MCF 10A (cell line): ENCODE measurements at regions not wholly inside any gene's neighbourhood (a gene's known extent, or its start where the extent isn't known, plus 50 kb on each side); places are given as distances from the start of the nearest gene placed in this dataset.
A peak's percentile ranks its signal among the peaks of the same experiment; 100 is the strongest.

ENCODE experiments used
- BruUV-seq: library from RNA; stranded (reverse); fragments of 400-500 nt; replicated peaks from 2 replicates; lab custom pipeline; 2021; lab: Mats Ljungman, UMichigan
- CTCF ChIA-PET: fragments of 300-600 bp; sonication (Branson Sonifier 250); formaldehyde crosslinking; extraction: SDS; loops from one replicate; lab custom pipeline; 2021; ENCODE audit warnings: antibody characterized with exemption, inconsistent platforms; lab: Yijun Ruan, JAX
- POLR2A ChIA-PET: fragments of 300-600, 350-650 bp; sonication (Branson Sonifier 250); formaldehyde crosslinking; extraction: SDS; loops from one replicate; lab custom pipeline; 2020; ENCODE audit warnings: antibody characterized with exemption, inconsistent platforms; lab: Yijun Ruan, JAX
- DNase-seq: peaks from one replicate; pipeline ENCODE4 v3.0.0-alpha.2; 2018; ENCODE audit not compliant: unreplicated experiment
- H3K27ac Mint-ChIP-seq: one replicate; pipeline ENCODE4 v1.8.0; 2022; ENCODE audit warnings: mild to moderate bottlenecking, low read depth, mixed read lengths; ENCODE audit not compliant: unreplicated experiment
- H3K27me3 Mint-ChIP-seq: one replicate; pipeline ENCODE4 v1.8.0; 2022; ENCODE audit warnings: mixed read lengths; ENCODE audit not compliant: insufficient read depth, unreplicated experiment
- H3K36me3 Mint-ChIP-seq: one replicate; pipeline ENCODE4 v1.8.0; 2022; ENCODE audit warnings: mild to moderate bottlenecking, moderate library complexity, mixed read lengths; ENCODE audit not compliant: insufficient read depth, unreplicated experiment
- H3K4me1 Mint-ChIP-seq: one replicate; pipeline ENCODE4 v1.8.0; 2022; ENCODE audit warnings: mixed read lengths; ENCODE audit not compliant: insufficient read depth, unreplicated experiment
- H3K4me3 Mint-ChIP-seq: one replicate; pipeline ENCODE4 v1.8.0; 2022; ENCODE audit warnings: mild to moderate bottlenecking, moderate library complexity, mixed read lengths; ENCODE audit not compliant: unreplicated experiment
- H3K9me3 Mint-ChIP-seq: one replicate; pipeline ENCODE4 v1.8.0; 2022; ENCODE audit warnings: mixed read lengths; ENCODE audit not compliant: unreplicated experiment
- intact Hi-C: fragments of 100-400 bp; cut with micrococcal nuclease; formaldehyde crosslinking; loops from 2 replicates; pipeline ENCODE4 v1.14.1; 2022
- TF ChIP-seq, protein P1 (sequence below): fragments of 200-600 bp; IDR thresholded peaks from one replicate; pipeline ENCODE4 v1.8.0; 2022; ENCODE audit warnings: antibody characterized with exemption, mild to moderate bottlenecking; ENCODE audit not compliant: unreplicated experiment

DNA sequence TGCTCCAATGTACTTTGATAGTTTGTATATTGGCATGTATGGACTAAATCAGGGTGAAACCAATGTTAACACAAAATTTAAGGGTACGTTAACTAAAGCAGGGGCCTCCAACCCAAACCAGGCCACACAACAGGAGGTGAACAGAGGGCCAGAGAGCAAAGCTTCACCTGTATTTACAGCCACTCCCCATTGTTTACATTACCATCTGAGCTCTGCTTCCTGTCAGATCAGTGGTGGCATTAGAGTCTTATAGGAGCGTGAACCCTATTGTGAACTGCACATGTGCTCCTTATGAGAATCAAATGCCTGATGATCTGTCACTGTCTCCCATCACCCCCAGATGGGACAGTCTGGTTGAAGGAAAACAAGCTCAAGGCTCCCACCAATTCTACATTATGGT, 62.0 kb upstream of the SCIN start:
- H3K27ac Mint-ChIP-seq, result no peak overlapping the region
- intact Hi-C loops, result no loop called here
- TF ChIP-seq, protein P1, sequence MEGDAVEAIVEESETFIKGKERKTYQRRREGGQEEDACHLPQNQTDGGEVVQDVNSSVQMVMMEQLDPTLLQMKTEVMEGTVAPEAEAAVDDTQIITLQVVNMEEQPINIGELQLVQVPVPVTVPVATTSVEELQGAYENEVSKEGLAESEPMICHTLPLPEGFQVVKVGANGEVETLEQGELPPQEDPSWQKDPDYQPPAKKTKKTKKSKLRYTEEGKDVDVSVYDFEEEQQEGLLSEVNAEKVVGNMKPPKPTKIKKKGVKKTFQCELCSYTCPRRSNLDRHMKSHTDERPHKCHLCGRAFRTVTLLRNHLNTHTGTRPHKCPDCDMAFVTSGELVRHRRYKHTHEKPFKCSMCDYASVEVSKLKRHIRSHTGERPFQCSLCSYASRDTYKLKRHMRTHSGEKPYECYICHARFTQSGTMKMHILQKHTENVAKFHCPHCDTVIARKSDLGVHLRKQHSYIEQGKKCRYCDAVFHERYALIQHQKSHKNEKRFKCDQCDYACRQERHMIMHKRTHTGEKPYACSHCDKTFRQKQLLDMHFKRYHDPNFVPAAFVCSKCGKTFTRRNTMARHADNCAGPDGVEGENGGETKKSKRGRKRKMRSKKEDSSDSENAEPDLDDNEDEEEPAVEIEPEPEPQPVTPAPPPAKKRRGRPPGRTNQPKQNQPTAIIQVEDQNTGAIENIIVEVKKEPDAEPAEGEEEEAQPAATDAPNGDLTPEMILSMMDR, result no peak
- ChIA-PET CTCF (interaction anchor here (0.6 to 0.8 kb wide), 2 partner anchors 11 to 1047 kb away, joined by 3 read pairs; no protein-coding TSS in a partner anchor), POLR2A (no interaction called here)
- H3K9me3 Mint-ChIP-seq, result no peaks in the 10 kb centered on the region
- H3K4me1 Mint-ChIP-seq, result no peaks in the 10 kb centered on the region
- H3K36me3 Mint-ChIP-seq, result no peaks in the 10 kb centered on the region
- DNase-seq, result no peak
- H3K27me3 Mint-ChIP-seq, result no peaks in the 10 kb centered on the region
- no peak overlapping the region for H3K4me3 Mint-ChIP-seq
- BruUV-seq, result no TSS peak

DNA sequence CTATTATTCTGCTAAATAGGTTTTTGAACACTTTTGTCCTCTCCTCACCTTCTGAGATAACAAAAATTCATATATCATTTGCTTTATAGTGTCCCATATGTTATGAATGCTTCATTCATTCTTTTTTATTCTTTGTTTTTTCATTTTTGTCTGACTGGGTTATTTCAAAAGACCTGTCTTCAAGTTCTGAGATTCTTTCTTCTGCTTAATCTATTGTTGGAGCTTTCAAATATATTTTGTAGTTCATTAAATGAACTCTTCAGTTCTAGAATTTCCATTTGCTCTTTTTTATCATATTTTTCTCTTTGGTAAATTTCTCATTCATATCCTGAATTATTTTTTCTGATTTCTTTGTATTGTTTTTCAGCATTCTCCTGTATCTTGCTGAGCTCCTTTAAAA, 53.1 kb upstream of the SCIN start:
- Mint-ChIP-seq H3K27ac (no peak overlapping the region), H3K27me3 (peaks cover 22% of the 10 kb centered on the region), H3K36me3 (no peaks in the 10 kb centered on the region), H3K4me1 (no peaks in the 10 kb centered on the region), H3K9me3 (peaks cover 8% of the 10 kb centered on the region), H3K4me3 (no peak overlapping the region)
- no peak for DNase-seq
- CTCF ChIA-PET, result interaction anchor here (1.2 to 4.6 kb wide), 2 partner anchors 105 to 169 kb away, joined by 3 to 36 read pairs; no protein-coding TSS in a partner anchor
- intact Hi-C loops, result no loop called here
- POLR2A ChIA-PET, result no interaction called here
- TF ChIP-seq, protein P1, result no peak
- BruUV-seq, result no TSS peak

DNA sequence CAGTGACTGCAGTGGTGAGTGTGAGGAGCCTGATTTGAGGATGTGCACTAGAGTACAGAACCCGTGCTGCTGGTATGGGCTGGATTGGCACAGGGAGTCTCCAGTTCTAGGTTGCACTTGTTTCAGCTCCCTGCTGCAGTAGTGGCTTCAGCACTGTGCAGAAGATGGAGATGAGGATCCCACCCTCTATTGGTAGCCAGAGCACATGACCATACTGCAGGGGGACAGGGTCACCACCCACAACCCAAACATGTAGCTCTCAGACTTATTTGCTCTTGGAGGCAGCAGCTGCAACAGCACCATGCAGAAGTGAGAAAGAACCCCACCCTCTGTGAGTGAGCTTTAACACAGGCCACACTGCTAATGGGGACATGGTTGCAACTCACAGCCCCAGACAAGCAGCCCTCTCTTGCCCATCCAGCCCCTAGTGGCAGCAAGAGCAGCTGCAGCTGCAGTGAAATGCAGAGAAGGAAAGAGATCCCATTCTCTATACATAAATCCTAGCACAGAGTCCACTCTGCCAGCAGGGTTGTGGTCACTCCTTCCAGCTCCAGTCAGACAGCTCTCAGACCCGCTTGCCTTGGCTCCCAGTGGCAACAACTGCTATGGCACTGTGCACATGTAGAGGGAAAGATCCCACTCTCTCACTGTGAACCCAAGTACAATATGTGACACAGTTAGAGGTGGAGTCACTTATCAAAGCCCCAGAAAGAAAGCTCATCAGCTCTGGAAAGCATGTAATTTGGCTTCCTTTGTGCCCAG, 51.4 kb upstream of the SCIN start:
- intact Hi-C loops, result no loop called here
- POLR2A ChIA-PET, result no interaction called here
- Mint-ChIP-seq H3K36me3 (no peaks in the 10 kb centered on the region), H3K9me3 (peaks cover 8% of the 10 kb centered on the region), H3K4me3 (no peak overlapping the region), H3K27ac (no peak overlapping the region), H3K4me1 (no peaks in the 10 kb centered on the region), H3K27me3 (peaks cover 35% of the 10 kb centered on the region)
- peak; percentile 20 for DNase-seq
- TF ChIP-seq, protein P1, result peak; percentile 25
- BruUV-seq, result no TSS peak
- CTCF ChIA-PET, result interaction anchor here (0.6 to 4.6 kb wide), 8 partner anchors 10 to 107 kb away, joined by 3 to 36 read pairs (median 4); a partner anchor contains a TSS

DNA sequence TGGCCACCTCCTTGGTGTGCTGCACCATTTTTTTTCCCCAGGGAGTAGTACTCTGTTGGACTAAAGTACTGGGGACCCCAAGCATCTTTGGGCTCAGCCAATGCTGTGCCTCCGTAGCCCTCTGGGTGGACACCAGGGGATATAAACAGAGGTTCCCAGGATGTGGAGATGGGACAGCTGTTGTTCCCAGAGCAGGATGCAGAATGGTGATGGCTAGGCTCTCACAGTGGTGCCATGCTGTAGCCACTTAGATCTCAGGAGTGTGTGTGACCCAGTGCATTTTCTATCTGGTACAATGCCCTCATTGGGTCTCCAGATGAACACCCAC, 50.9 kb upstream of the SCIN start:
- Mint-ChIP-seq H3K27me3 (peaks cover 35% of the 10 kb centered on the region), H3K27ac (no peak overlapping the region), H3K9me3 (peaks cover 3% of the 10 kb centered on the region), H3K4me1 (no peaks in the 10 kb centered on the region), H3K4me3 (no peak overlapping the region), H3K36me3 (no peaks in the 10 kb centered on the region)
- TF ChIP-seq, protein P1, result no peak
- no peak for DNase-seq
- BruUV-seq, result no TSS peak
- ChIA-PET CTCF (interaction anchor here (0.6 to 4.6 kb wide), 8 partner anchors 11 to 106 kb away, joined by 3 to 36 read pairs (median 4); a partner anchor contains a TSS), POLR2A (no interaction called here)
- intact Hi-C loops, result no loop called here
